PC-3 (cell line): ENCODE measurements at regions not wholly inside any gene's neighbourhood (a gene's known extent, or its start where the extent isn't known, plus 50 kb on each side); places are given as distances from the start of the nearest gene placed in this dataset.

ENCODE experiments used
- EZH2 ChIP-seq: fragments of 300-600 bp; sonication (generic); IDR thresholded peaks from one replicate; pipeline ENCODE4 v1.6.1; 2017; ENCODE audit warnings: antibody characterized with exemption, mild to moderate bottlenecking, low read length; ENCODE audit not compliant: unreplicated experiment
- TF ChIP-seq, protein P1 (sequence below): fragments of 300-600 bp; sonication (generic); conservative IDR thresholded peaks from 2 replicates; pipeline ENCODE4 v1.5.1; 2017; ENCODE audit warnings: antibody characterized with exemption, low read depth, mild to moderate bottlenecking, low read length

- TF ChIP-seq, protein P1, sequence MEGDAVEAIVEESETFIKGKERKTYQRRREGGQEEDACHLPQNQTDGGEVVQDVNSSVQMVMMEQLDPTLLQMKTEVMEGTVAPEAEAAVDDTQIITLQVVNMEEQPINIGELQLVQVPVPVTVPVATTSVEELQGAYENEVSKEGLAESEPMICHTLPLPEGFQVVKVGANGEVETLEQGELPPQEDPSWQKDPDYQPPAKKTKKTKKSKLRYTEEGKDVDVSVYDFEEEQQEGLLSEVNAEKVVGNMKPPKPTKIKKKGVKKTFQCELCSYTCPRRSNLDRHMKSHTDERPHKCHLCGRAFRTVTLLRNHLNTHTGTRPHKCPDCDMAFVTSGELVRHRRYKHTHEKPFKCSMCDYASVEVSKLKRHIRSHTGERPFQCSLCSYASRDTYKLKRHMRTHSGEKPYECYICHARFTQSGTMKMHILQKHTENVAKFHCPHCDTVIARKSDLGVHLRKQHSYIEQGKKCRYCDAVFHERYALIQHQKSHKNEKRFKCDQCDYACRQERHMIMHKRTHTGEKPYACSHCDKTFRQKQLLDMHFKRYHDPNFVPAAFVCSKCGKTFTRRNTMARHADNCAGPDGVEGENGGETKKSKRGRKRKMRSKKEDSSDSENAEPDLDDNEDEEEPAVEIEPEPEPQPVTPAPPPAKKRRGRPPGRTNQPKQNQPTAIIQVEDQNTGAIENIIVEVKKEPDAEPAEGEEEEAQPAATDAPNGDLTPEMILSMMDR: no peak
- TF ChIP-seq EZH2: no peak
Measured at GRCh38 chr3:102593812-102594602, 159.2 kb downstream of the ZPLD1 start.
